Chondrocyte (in vitro differentiated cells): ENCODE measurements at regions not wholly inside any gene's neighbourhood (a gene's known extent, or its start where the extent isn't known, plus 50 kb on each side); places are given as distances from the start of the nearest gene placed in this dataset.

Experiments
- DNase-seq: peaks from one replicate; pipeline ENCODE4 v3.0.0; 2021; ENCODE audit warnings: mixed read lengths, low spot score
- H3K27ac Mint-ChIP-seq: one replicate; pipeline ENCODE4 v1.8.0; 2021; ENCODE audit warnings: mild to moderate bottlenecking, moderate library complexity, mixed read lengths; ENCODE audit not compliant: unreplicated experiment
- H3K27me3 Mint-ChIP-seq: 2 replicates; pipeline ENCODE4 v1.8.0; 2021; ENCODE audit warnings: low read depth, mixed read lengths
- H3K36me3 Mint-ChIP-seq: 2 replicates; pipeline ENCODE4 v1.8.0; 2021; ENCODE audit warnings: low read depth, mixed read lengths
- H3K4me1 Mint-ChIP-seq: 2 replicates; pipeline ENCODE4 v1.8.0; 2021; ENCODE audit warnings: low read depth, mild to moderate bottlenecking, mixed read lengths
- H3K4me3 Mint-ChIP-seq: one replicate; pipeline ENCODE4 v1.8.0; 2021; ENCODE audit warnings: mild to moderate bottlenecking, moderate library complexity, mixed read lengths; ENCODE audit not compliant: unreplicated experiment
- H3K9me3 Mint-ChIP-seq: 2 replicates; pipeline ENCODE4 v1.8.0; 2021; ENCODE audit warnings: low read depth, mixed read lengths
- TF ChIP-seq, protein P1 (sequence below): fragments of 200-600 bp; sonication (generic); IDR thresholded peaks from 2 replicates; pipeline ENCODE4 v1.5.0; 2021; ENCODE audit warnings: antibody characterized with exemption, mild to moderate bottlenecking, moderate library complexity

GRCh38 chr16:73730481-73731090 lies 566.0 kb upstream of the PSMD7 start:
- Mint-ChIP-seq H3K9me3 (peaks cover 11% of the 10 kb centered on the region), H3K27me3 (no peaks in the 10 kb centered on the region), H3K27ac (no peak overlapping the region), H3K4me1 (peaks cover 7% of the 10 kb centered on the region), H3K36me3 (no peaks in the 10 kb centered on the region), H3K4me3 (no peak overlapping the region)
- TF ChIP-seq, protein P1, sequence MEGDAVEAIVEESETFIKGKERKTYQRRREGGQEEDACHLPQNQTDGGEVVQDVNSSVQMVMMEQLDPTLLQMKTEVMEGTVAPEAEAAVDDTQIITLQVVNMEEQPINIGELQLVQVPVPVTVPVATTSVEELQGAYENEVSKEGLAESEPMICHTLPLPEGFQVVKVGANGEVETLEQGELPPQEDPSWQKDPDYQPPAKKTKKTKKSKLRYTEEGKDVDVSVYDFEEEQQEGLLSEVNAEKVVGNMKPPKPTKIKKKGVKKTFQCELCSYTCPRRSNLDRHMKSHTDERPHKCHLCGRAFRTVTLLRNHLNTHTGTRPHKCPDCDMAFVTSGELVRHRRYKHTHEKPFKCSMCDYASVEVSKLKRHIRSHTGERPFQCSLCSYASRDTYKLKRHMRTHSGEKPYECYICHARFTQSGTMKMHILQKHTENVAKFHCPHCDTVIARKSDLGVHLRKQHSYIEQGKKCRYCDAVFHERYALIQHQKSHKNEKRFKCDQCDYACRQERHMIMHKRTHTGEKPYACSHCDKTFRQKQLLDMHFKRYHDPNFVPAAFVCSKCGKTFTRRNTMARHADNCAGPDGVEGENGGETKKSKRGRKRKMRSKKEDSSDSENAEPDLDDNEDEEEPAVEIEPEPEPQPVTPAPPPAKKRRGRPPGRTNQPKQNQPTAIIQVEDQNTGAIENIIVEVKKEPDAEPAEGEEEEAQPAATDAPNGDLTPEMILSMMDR = no peak
- DNase-seq = no peak

- H3K27me3 Mint-ChIP-seq = peaks cover 7% of the 10 kb centered on the region
- H3K4me3 Mint-ChIP-seq = no peak overlapping the region
- TF ChIP-seq, protein P1 = no peak
- peaks cover 9% of the 10 kb centered on the region for H3K9me3 Mint-ChIP-seq
- no peaks in the 10 kb centered on the region for H3K36me3 Mint-ChIP-seq
- no peak overlapping the region for H3K27ac Mint-ChIP-seq
- H3K4me1 Mint-ChIP-seq = no peaks in the 10 kb centered on the region
- DNase-seq = no peak
These were observed 571.5 kb upstream of the PSMD7 start for GRCh38 chr16:73725156-73725555.

- DNase-seq = no peak
- H3K4me1 Mint-ChIP-seq = no peaks in the 10 kb centered on the region
- TF ChIP-seq, protein P1 = no peak
- peaks cover 6% of the 10 kb centered on the region for H3K9me3 Mint-ChIP-seq
- H3K36me3 Mint-ChIP-seq = no peaks in the 10 kb centered on the region
- no peak overlapping the region for H3K27ac Mint-ChIP-seq
- H3K27me3 Mint-ChIP-seq = peaks cover 7% of the 10 kb centered on the region
- no peak overlapping the region for H3K4me3 Mint-ChIP-seq
These were observed 572.1 kb upstream of the PSMD7 start for GRCh38 chr16:73724503-73724902.

GRCh38 chr16:73717266-73717974 lies 579.2 kb upstream of the PSMD7 start:
- H3K36me3 Mint-ChIP-seq = no peaks in the 10 kb centered on the region
- no peak for DNase-seq
- TF ChIP-seq, protein P1 = no peak
- H3K4me1 Mint-ChIP-seq = no peaks in the 10 kb centered on the region
- no peak overlapping the region for H3K4me3 Mint-ChIP-seq
- no peaks in the 10 kb centered on the region for H3K9me3 Mint-ChIP-seq
- H3K27ac Mint-ChIP-seq = no peak overlapping the region
- peaks cover 7% of the 10 kb centered on the region for H3K27me3 Mint-ChIP-seq

DNA sequence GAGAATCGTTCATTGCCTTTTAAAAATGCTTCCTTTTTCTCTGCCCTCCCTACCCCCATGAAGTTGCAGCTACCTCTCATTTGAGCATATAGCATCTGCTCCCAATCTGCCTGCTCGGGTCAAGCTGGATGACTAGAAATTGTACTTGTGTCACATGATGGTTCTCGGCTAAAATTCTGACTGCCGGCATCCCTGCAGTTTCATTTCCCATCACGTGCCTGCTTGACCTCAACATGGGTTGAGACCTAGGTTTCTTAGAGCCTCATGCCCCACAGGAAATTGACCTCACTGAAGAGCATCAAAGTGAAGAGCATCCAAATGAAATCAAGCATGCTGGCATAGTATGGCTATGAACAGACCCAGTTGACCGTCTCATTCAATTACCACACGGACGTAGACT lies 581.6 kb upstream of the PSMD7 start:
- Mint-ChIP-seq H3K4me1 (peaks cover 5% of the 10 kb centered on the region), H3K27me3 (peaks cover 5% of the 10 kb centered on the region), H3K36me3 (no peaks in the 10 kb centered on the region), H3K4me3 (no peak overlapping the region), H3K27ac (no peak overlapping the region), H3K9me3 (no peaks in the 10 kb centered on the region)
- DNase-seq = no peak
- TF ChIP-seq, protein P1 = no peak
